Chondrocyte (in vitro differentiated cells): ENCODE measurements at regions not wholly inside any gene's neighbourhood (a gene's known extent, or its start where the extent isn't known, plus 50 kb on each side); places are given as distances from the start of the nearest gene placed in this dataset.

Experiments
- DNase-seq: peaks from one replicate; pipeline ENCODE4 v3.0.0; 2021; ENCODE audit warnings: mixed read lengths, low spot score
- H3K27ac Mint-ChIP-seq: one replicate; pipeline ENCODE4 v1.8.0; 2021; ENCODE audit warnings: mild to moderate bottlenecking, moderate library complexity, mixed read lengths; ENCODE audit not compliant: unreplicated experiment
- H3K27me3 Mint-ChIP-seq: 2 replicates; pipeline ENCODE4 v1.8.0; 2021; ENCODE audit warnings: low read depth, mixed read lengths
- H3K36me3 Mint-ChIP-seq: 2 replicates; pipeline ENCODE4 v1.8.0; 2021; ENCODE audit warnings: low read depth, mixed read lengths
- H3K4me1 Mint-ChIP-seq: 2 replicates; pipeline ENCODE4 v1.8.0; 2021; ENCODE audit warnings: low read depth, mild to moderate bottlenecking, mixed read lengths
- H3K4me3 Mint-ChIP-seq: one replicate; pipeline ENCODE4 v1.8.0; 2021; ENCODE audit warnings: mild to moderate bottlenecking, moderate library complexity, mixed read lengths; ENCODE audit not compliant: unreplicated experiment
- H3K9me3 Mint-ChIP-seq: 2 replicates; pipeline ENCODE4 v1.8.0; 2021; ENCODE audit warnings: low read depth, mixed read lengths
- CTCF ChIP-seq: fragments of 200-600 bp; sonication (generic); IDR thresholded peaks from 2 replicates; pipeline ENCODE4 v1.5.0; 2021; ENCODE audit warnings: antibody characterized with exemption, mild to moderate bottlenecking, moderate library complexity

GRCh38 chr4:41427931-41428600, 109.9 kb upstream of the LIMCH1 start:
- Mint-ChIP-seq H3K4me3 (no peak overlapping the region), H3K27ac (no peak overlapping the region), H3K4me1 (peaks cover 58% of the 10 kb centered on the region), H3K36me3 (no peaks in the 10 kb centered on the region), H3K9me3 (no peaks in the 10 kb centered on the region), H3K27me3 (peaks cover 12% of the 10 kb centered on the region)
- no peak for DNase-seq
- no peak for TF ChIP-seq CTCF

GRCh38 chr4:41428601-41429279, 109.2 kb upstream of the LIMCH1 start:
- peaks cover 5% of the 10 kb centered on the region for H3K27me3 Mint-ChIP-seq
- H3K9me3 Mint-ChIP-seq, result no peaks in the 10 kb centered on the region
- no peak overlapping the region for H3K4me3 Mint-ChIP-seq
- TF ChIP-seq CTCF, result no peak
- no peak for DNase-seq
- no peak overlapping the region for H3K27ac Mint-ChIP-seq
- H3K36me3 Mint-ChIP-seq, result no peaks in the 10 kb centered on the region
- H3K4me1 Mint-ChIP-seq, result peaks cover 61% of the 10 kb centered on the region

- Mint-ChIP-seq H3K27me3 (peaks cover 4% of the 10 kb centered on the region), H3K4me3 (no peak overlapping the region), H3K27ac (no peak overlapping the region), H3K4me1 (peaks cover 61% of the 10 kb centered on the region), H3K36me3 (no peaks in the 10 kb centered on the region), H3K9me3 (no peaks in the 10 kb centered on the region)
- DNase-seq, result no peak
- no peak for TF ChIP-seq CTCF
Observed at GRCh38 chr4:41429280-41429669, 108.7 kb upstream of the LIMCH1 start.

GRCh38 chr4:41430792-41431191, 107.2 kb upstream of the LIMCH1 start:
- Mint-ChIP-seq H3K4me3 (no peak overlapping the region), H3K27ac (no peak overlapping the region), H3K4me1 (peaks cover 53% of the 10 kb centered on the region), H3K36me3 (peaks cover 1% of the 10 kb centered on the region), H3K27me3 (peaks cover 2% of the 10 kb centered on the region), H3K9me3 (no peaks in the 10 kb centered on the region)
- no peak for TF ChIP-seq CTCF
- no peak for DNase-seq

GRCh38 chr4:41431276-41431675, 106.7 kb upstream of the LIMCH1 start:
- peak overlapping the region; percentile 9 for H3K27ac Mint-ChIP-seq
- no peak for DNase-seq
- H3K4me1 Mint-ChIP-seq, result peaks cover 53% of the 10 kb centered on the region
- H3K27me3 Mint-ChIP-seq, result peaks cover 2% of the 10 kb centered on the region
- no peak overlapping the region for H3K4me3 Mint-ChIP-seq
- H3K36me3 Mint-ChIP-seq, result peaks cover 1% of the 10 kb centered on the region
- no peaks in the 10 kb centered on the region for H3K9me3 Mint-ChIP-seq
- no peak for TF ChIP-seq CTCF
